ENCODE measurements at regions not wholly inside any gene's neighbourhood (a gene's known extent, or its start where the extent isn't known, plus 50 kb on each side); places are given as distances from the start of the nearest gene placed in this dataset.

DNA sequence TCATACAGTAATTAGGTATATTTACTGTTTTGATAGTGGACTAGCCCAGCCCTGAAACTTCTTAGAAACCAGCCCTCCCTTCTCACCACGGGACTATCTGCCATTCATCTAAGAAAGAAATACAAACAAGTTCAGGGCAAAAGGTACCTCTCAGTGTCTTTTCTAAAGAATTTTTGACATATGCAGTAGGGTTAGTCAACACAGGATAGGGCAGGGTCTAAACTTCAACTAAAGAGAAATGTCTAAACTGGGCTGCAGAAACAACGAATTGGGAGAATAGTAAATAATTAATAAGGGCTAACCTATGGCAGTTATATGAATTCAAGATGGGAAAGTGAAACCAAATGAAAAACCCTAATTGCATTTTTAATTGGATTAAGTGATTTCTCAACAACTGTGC lies 496.6 kb downstream of the INHBA start:
- TF ChIP-seq TCF4 (CRISPR knock-in tag; IDR thresholded peaks at IDR 0.05; ENCODE audit: borderline replicate concordance) (no peak), ARNTL (CRISPR knock-in tag; IDR thresholded peaks at IDR 0.05; ENCODE audit: borderline replicate concordance, low read depth) (no peak), ZNF70 (CRISPR knock-in tag; IDR thresholded peaks at IDR 0.05) (no peak), ZFP3 (CRISPR knock-in tag; IDR thresholded peaks at IDR 0.05) (no peak), OSR1 (CRISPR knock-in tag; IDR thresholded peaks at IDR 0.05) (no peak), ZFP30 (CRISPR knock-in tag; IDR thresholded peaks at IDR 0.05) (no peak), PPARA (CRISPR knock-in tag; IDR thresholded peaks at IDR 0.05; ENCODE audit: borderline replicate concordance) (no peak), BACH2 (CRISPR knock-in tag; IDR thresholded peaks at IDR 0.05; ENCODE audit: borderline replicate concordance) (no peak), RARB (CRISPR knock-in tag; IDR thresholded peaks at IDR 0.05) (no peak), ESRRG (CRISPR knock-in tag; IDR thresholded peaks at IDR 0.05) (no peak)
- TF ChIP-seq, protein P1, sequence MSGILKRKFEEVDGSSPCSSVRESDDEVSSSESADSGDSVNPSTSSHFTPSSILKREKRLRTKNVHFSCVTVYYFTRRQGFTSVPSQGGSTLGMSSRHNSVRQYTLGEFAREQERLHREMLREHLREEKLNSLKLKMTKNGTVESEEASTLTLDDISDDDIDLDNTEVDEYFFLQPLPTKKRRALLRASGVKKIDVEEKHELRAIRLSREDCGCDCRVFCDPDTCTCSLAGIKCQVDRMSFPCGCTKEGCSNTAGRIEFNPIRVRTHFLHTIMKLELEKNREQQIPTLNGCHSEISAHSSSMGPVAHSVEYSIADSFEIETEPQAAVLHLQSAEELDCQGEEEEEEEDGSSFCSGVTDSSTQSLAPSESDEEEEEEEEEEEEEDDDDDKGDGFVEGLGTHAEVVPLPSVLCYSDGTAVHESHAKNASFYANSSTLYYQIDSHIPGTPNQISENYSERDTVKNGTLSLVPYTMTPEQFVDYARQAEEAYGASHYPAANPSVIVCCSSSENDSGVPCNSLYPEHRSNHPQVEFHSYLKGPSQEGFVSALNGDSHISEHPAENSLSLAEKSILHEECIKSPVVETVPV (CRISPR knock-in tag; IDR thresholded peaks at IDR 0.05) = no peak
- TF ChIP-seq, protein P2, sequence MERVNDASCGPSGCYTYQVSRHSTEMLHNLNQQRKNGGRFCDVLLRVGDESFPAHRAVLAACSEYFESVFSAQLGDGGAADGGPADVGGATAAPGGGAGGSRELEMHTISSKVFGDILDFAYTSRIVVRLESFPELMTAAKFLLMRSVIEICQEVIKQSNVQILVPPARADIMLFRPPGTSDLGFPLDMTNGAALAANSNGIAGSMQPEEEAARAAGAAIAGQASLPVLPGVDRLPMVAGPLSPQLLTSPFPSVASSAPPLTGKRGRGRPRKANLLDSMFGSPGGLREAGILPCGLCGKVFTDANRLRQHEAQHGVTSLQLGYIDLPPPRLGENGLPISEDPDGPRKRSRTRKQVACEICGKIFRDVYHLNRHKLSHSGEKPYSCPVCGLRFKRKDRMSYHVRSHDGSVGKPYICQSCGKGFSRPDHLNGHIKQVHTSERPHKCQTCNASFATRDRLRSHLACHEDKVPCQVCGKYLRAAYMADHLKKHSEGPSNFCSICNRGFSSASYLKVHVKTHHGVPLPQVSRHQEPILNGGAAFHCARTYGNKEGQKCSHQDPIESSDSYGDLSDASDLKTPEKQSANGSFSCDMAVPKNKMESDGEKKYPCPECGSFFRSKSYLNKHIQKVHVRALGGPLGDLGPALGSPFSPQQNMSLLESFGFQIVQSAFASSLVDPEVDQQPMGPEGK (CRISPR knock-in tag; IDR thresholded peaks at IDR 0.05; ENCODE audit: borderline replicate concordance) = no peak
- TF ChIP-seq, protein P3, sequence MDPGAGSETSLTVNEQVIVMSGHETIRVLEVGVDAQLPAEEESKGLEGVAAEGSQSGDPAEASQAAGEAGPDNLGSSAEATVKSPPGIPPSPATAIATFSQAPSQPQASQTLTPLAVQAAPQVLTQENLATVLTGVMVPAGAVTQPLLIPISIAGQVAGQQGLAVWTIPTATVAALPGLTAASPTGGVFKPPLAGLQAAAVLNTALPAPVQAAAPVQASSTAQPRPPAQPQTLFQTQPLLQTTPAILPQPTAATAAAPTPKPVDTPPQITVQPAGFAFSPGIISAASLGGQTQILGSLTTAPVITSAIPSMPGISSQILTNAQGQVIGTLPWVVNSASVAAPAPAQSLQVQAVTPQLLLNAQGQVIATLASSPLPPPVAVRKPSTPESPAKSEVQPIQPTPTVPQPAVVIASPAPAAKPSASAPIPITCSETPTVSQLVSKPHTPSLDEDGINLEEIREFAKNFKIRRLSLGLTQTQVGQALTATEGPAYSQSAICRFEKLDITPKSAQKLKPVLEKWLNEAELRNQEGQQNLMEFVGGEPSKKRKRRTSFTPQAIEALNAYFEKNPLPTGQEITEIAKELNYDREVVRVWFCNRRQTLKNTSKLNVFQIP (CRISPR knock-in tag; IDR thresholded peaks at IDR 0.05; ENCODE audit: borderline replicate concordance, low read depth) = no peak

Data from SK-N-SH treated with all-trans-retinoic acid at 6 μM for 48 hours (cell line).